ENCODE measurements at regions not wholly inside any gene's neighbourhood (a gene's known extent, or its start where the extent isn't known, plus 50 kb on each side); places are given as distances from the start of the nearest gene placed in this dataset.
"Not testable (repeated sequence)": the region's sequence is repeated elsewhere in the genome, so short reads cannot be mapped to it uniquely, and the experiment has no call there.

- Histone ChIP-seq H3K4me1 (ENCODE audit: control insufficient read depth, insufficient read depth, low read length) (no peaks in the 10 kb centered on the region), H3K9me3 (ENCODE audit: control insufficient read depth, insufficient read depth, low read depth, low read length) (no peaks in the 10 kb centered on the region), H3K36me3 (ENCODE audit: control insufficient read depth, insufficient read depth, low read length) (no peaks in the 10 kb centered on the region), H3K27me3 (ENCODE audit: control insufficient read depth, insufficient read depth, low read length) (peaks cover 6% of the 10 kb centered on the region; the same call in 1 of the 2 replicates), H3K27ac (ENCODE audit: low read depth, low read length) (no peak overlapping the region), H3K4me3 (ENCODE audit: low read depth, low read length) (no peak overlapping the region), H3K9ac (ENCODE audit: low read length) (no peak overlapping the region)
Observed at GRCh38 chr13:111431206-111431605, 110.8 kb downstream of the TEX29 start.

- H3K4me3 ChIP-seq (ENCODE audit: low read depth, low read length), result no peak overlapping the region
- H3K27me3 ChIP-seq (ENCODE audit: control insufficient read depth, insufficient read depth, low read length), result peaks cover 6% of the 10 kb centered on the region; the same call in 1 of the 2 replicates
- H3K9ac ChIP-seq (ENCODE audit: low read length), result no peak overlapping the region
- no peaks in the 10 kb centered on the region for H3K36me3 ChIP-seq (ENCODE audit: control insufficient read depth, insufficient read depth, low read length)
- H3K9me3 ChIP-seq (ENCODE audit: control insufficient read depth, insufficient read depth, low read depth, low read length), result no peaks in the 10 kb centered on the region
- H3K27ac ChIP-seq (ENCODE audit: low read depth, low read length), result no peak overlapping the region
- H3K4me1 ChIP-seq (ENCODE audit: control insufficient read depth, insufficient read depth, low read length), result no peaks in the 10 kb centered on the region; the same call in 1 of the 2 replicates
Observed at GRCh38 chr13:111434578-111435159, 114.2 kb downstream of the TEX29 start.

GRCh38 chr13:111436446-111436845, 116.0 kb downstream of the TEX29 start:
- Histone ChIP-seq H3K36me3 (ENCODE audit: control insufficient read depth, insufficient read depth, low read length) (no peaks in the 10 kb centered on the region), H3K4me3 (ENCODE audit: low read depth, low read length) (no peak overlapping the region), H3K9me3 (ENCODE audit: control insufficient read depth, insufficient read depth, low read depth, low read length) (no peaks in the 10 kb centered on the region), H3K27me3 (ENCODE audit: control insufficient read depth, insufficient read depth, low read length) (peaks cover 6% of the 10 kb centered on the region; the same call in 1 of the 2 replicates), H3K27ac (ENCODE audit: low read depth, low read length) (no peak overlapping the region), H3K4me1 (ENCODE audit: control insufficient read depth, insufficient read depth, low read length) (no peaks in the 10 kb centered on the region; the same call in 1 of the 2 replicates), H3K9ac (ENCODE audit: low read length) (no peak overlapping the region)

GRCh38 chr13:111437417-111437816, 117.0 kb downstream of the TEX29 start:
- H3K27ac ChIP-seq (ENCODE audit: low read depth, low read length), result no peak overlapping the region
- no peaks in the 10 kb centered on the region for H3K36me3 ChIP-seq (ENCODE audit: control insufficient read depth, insufficient read depth, low read length)
- no peak overlapping the region for H3K9ac ChIP-seq (ENCODE audit: low read length)
- no peaks in the 10 kb centered on the region; the same call in 1 of the 2 replicates for H3K4me1 ChIP-seq (ENCODE audit: control insufficient read depth, insufficient read depth, low read length)
- peaks cover 6% of the 10 kb centered on the region; the same call in 1 of the 2 replicates for H3K27me3 ChIP-seq (ENCODE audit: control insufficient read depth, insufficient read depth, low read length)
- H3K4me3 ChIP-seq (ENCODE audit: low read depth, low read length), result no peak overlapping the region
- no peaks in the 10 kb centered on the region for H3K9me3 ChIP-seq (ENCODE audit: control insufficient read depth, insufficient read depth, low read depth, low read length)

DNA sequence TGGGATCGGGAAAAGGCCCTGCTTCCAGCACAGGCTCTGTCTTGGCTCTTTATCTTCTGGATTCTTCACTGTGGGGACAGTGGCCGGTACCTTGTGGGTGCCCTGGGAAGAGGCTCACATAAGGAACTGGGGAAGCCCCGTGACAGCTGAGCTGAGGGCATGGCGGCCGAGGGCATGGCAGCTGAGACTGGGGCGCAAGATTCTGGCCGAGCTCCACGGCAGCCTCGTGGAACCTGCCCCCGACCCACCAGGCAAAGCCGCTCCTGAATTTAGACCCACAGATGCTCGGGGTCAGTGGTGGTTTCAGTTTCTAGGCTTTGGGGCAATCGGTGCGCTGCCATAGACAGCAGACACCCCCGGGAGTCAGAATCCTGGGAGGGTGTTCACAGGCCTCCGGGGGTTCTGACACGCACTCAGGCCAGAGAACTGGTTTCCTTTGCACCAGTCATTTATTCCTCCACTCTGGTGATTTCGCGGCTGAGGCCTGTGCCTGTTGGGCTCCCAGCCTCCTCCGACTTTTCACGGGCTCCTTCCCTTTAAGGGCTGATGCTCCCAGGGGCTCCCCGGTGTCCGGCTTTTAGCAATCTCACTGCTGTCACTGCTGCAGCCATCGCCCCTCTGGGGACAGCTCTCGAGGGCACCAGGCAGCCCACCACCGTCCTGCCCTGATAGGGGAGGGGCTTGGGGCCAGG, 117.6 kb downstream of the TEX29 start:
- Histone ChIP-seq H3K27ac (ENCODE audit: low read depth, low read length) (no peak overlapping the region), H3K36me3 (ENCODE audit: control insufficient read depth, insufficient read depth, low read length) (no peaks in the 10 kb centered on the region), H3K4me1 (ENCODE audit: control insufficient read depth, insufficient read depth, low read length) (no peaks in the 10 kb centered on the region; the same call in 1 of the 2 replicates), H3K9ac (ENCODE audit: low read length) (no peak overlapping the region), H3K27me3 (ENCODE audit: control insufficient read depth, insufficient read depth, low read length) (peaks cover 6% of the 10 kb centered on the region; the same call in 1 of the 2 replicates), H3K9me3 (ENCODE audit: control insufficient read depth, insufficient read depth, low read depth, low read length) (no peaks in the 10 kb centered on the region), H3K4me3 (ENCODE audit: low read depth, low read length) (no peak overlapping the region)

- H3K27me3 ChIP-seq (ENCODE audit: control insufficient read depth, insufficient read depth, low read length); H3K27ac ChIP-seq (ENCODE audit: low read depth, low read length); H3K4me3 ChIP-seq (ENCODE audit: low read depth, low read length); H3K4me1 ChIP-seq (ENCODE audit: control insufficient read depth, insufficient read depth, low read length); H3K9ac ChIP-seq (ENCODE audit: low read length); H3K36me3 ChIP-seq (ENCODE audit: control insufficient read depth, insufficient read depth, low read length); H3K9me3 ChIP-seq (ENCODE audit: control insufficient read depth, insufficient read depth, low read depth, low read length): not testable (repeated sequence)
Observed at GRCh38 chr13:111440492-111440891, 120.0 kb downstream of the TEX29 start.

DNA sequence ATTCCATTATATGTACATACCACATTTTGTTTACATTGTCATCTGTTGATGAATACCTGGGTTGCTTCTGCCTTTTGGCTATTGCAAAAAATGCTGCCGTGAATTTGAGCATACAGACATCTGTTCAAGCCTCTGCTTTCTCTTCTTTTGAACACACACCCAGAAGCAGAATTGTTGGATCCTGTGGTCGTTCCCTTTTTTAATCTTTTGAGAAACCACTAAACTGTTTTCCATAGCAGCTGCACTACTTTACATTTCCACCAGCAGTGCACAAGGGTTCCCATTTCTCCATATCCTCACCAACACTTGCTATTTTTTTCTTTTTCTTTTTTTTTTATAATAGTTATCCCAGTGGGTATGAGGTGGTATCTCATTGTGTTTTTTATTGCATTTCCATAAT, 123.5 kb downstream of the TEX29 start:
- Histone ChIP-seq H3K9ac (ENCODE audit: low read length) (no peak overlapping the region), H3K27me3 (ENCODE audit: control insufficient read depth, insufficient read depth, low read length) (no peaks in the 10 kb centered on the region; the same call in 1 of the 2 replicates), H3K9me3 (ENCODE audit: control insufficient read depth, insufficient read depth, low read depth, low read length) (no peaks in the 10 kb centered on the region; the same call in 1 of the 2 replicates), H3K36me3 (ENCODE audit: control insufficient read depth, insufficient read depth, low read length) (no peaks in the 10 kb centered on the region), H3K27ac (ENCODE audit: low read depth, low read length) (no peak overlapping the region), H3K4me3 (ENCODE audit: low read depth, low read length) (no peak overlapping the region), H3K4me1 (ENCODE audit: control insufficient read depth, insufficient read depth, low read length) (no peaks in the 10 kb centered on the region; the same call in 1 of the 2 replicates)

DNA sequence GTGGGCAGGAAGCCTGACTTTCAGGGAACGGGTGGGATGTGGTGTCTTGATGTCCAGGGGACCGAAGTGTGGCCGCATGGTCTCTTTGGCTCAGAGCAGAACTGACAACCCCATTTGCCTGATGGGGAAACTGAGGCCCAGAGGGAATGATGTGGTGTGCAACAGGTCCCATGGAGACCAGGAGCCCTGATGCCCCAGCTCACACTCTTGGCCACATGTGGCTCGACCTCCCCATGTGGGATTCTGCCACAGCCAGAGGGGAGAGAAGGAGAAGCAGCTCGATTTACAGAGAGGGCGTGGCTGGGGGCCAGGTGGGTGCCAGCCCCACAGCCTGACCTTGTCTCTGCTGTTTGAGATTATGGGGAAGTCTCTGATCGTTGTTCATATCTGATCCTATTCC, 128.1 kb downstream of the TEX29 start:
- Histone ChIP-seq H3K9me3 (ENCODE audit: control insufficient read depth, insufficient read depth, low read depth, low read length) (no peaks in the 10 kb centered on the region; the same call in 1 of the 2 replicates), H3K9ac (ENCODE audit: low read length) (no peak overlapping the region), H3K27ac (ENCODE audit: low read depth, low read length) (no peak overlapping the region), H3K4me1 (ENCODE audit: control insufficient read depth, insufficient read depth, low read length) (no peaks in the 10 kb centered on the region), H3K27me3 (ENCODE audit: control insufficient read depth, insufficient read depth, low read length) (peaks cover 13% of the 10 kb centered on the region; the same call in 1 of the 2 replicates), H3K36me3 (ENCODE audit: control insufficient read depth, insufficient read depth, low read length) (no peaks in the 10 kb centered on the region), H3K4me3 (ENCODE audit: low read depth, low read length) (no peak overlapping the region)

DNA sequence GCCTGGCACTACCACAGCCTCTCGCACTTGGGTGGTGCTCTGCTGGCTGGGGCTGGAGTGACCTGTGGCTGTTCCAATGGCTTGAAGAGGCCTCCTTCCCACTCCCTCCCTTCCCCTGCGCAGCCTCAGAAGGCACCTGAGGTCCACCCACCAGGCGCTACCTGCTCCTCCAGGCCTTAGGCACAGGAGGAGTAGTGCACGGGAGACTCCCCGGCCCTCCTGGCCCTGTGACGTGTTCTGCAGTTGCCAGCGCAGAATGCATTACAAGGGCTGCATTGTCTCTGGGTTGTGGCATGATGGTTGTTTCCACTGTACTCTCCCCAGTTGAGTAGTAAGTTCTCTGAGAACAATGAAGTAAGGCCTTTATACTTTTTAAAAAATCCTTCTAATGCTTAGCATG, 128.6 kb downstream of the TEX29 start:
- H3K9me3 ChIP-seq (ENCODE audit: control insufficient read depth, insufficient read depth, low read depth, low read length), result no peaks in the 10 kb centered on the region; the same call in 1 of the 2 replicates
- no peaks in the 10 kb centered on the region for H3K4me1 ChIP-seq (ENCODE audit: control insufficient read depth, insufficient read depth, low read length)
- peaks cover 13% of the 10 kb centered on the region; the same call in 1 of the 2 replicates for H3K27me3 ChIP-seq (ENCODE audit: control insufficient read depth, insufficient read depth, low read length)
- no peak overlapping the region for H3K4me3 ChIP-seq (ENCODE audit: low read depth, low read length)
- no peaks in the 10 kb centered on the region for H3K36me3 ChIP-seq (ENCODE audit: control insufficient read depth, insufficient read depth, low read length)
- no peak overlapping the region for H3K9ac ChIP-seq (ENCODE audit: low read length)
- H3K27ac ChIP-seq (ENCODE audit: low read depth, low read length), result no peak overlapping the region

DNA sequence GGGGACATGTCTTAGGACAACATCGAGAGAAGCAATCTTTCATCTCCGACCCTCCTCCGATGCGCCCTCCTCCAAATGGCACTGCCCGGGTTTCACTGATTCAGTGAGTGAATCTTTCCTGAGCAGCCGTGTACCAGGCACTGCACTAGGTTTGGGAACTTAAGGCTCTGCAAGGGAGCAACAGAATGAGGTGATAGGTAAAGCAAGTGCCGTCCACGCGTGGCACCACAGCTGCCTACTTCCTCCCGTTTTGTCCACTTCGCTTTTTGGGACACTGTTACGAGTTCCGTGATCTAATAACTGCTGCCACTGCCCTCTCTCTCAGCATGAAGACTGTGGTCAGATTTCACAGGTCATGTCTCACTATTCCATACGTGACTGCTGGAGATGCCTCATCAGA, 131.0 kb downstream of the TEX29 start:
- Histone ChIP-seq H3K4me1 (ENCODE audit: control insufficient read depth, insufficient read depth, low read length) (no peaks in the 10 kb centered on the region), H3K27me3 (ENCODE audit: control insufficient read depth, insufficient read depth, low read length) (peaks cover 13% of the 10 kb centered on the region; the same call in 1 of the 2 replicates), H3K27ac (ENCODE audit: low read depth, low read length) (no peak overlapping the region), H3K9me3 (ENCODE audit: control insufficient read depth, insufficient read depth, low read depth, low read length) (peaks cover 5% of the 10 kb centered on the region), H3K4me3 (ENCODE audit: low read depth, low read length) (no peak overlapping the region), H3K36me3 (ENCODE audit: control insufficient read depth, insufficient read depth, low read length) (no peaks in the 10 kb centered on the region), H3K9ac (ENCODE audit: low read length) (no peak overlapping the region)

GRCh38 chr13:111456452-111457230, 136.2 kb downstream of the TEX29 start:
- peaks cover 10% of the 10 kb centered on the region for H3K9me3 ChIP-seq (ENCODE audit: control insufficient read depth, insufficient read depth, low read depth, low read length)
- H3K4me1 ChIP-seq (ENCODE audit: control insufficient read depth, insufficient read depth, low read length), result no peaks in the 10 kb centered on the region
- peaks cover 12% of the 10 kb centered on the region; the same call in 1 of the 2 replicates for H3K27me3 ChIP-seq (ENCODE audit: control insufficient read depth, insufficient read depth, low read length)
- no peak overlapping the region for H3K4me3 ChIP-seq (ENCODE audit: low read depth, low read length)
- no peak overlapping the region for H3K27ac ChIP-seq (ENCODE audit: low read depth, low read length)
- H3K9ac ChIP-seq (ENCODE audit: low read length), result no peak overlapping the region
- H3K36me3 ChIP-seq (ENCODE audit: control insufficient read depth, insufficient read depth, low read length), result no peaks in the 10 kb centered on the region
